Choroid plexus epithelial cell (primary cell): ENCODE measurements at regions not wholly inside any gene's neighbourhood (a gene's known extent, or its start where the extent isn't known, plus 50 kb on each side); places are given as distances from the start of the nearest gene placed in this dataset.

ENCODE experiments used
- DNase-seq: peaks from one replicate; pipeline ENCODE4 v3.0.0-alpha.2; 2010; ENCODE audit warnings: low read depth
- H3K4me3 ChIP-seq: 2 replicates; pipeline ENCODE4 v1.5.1; 2011; ENCODE audit warnings: low read depth, mild to moderate bottlenecking, control low read depth, low read length, moderate library complexity
- TF ChIP-seq, protein P1 (sequence below): conservative IDR thresholded peaks from 2 replicates; pipeline ENCODE4 v1.5.1; 2011; ENCODE audit warnings: low read depth, mild to moderate bottlenecking, control low read depth, inconsistent platforms, low read length, moderate library complexity

DNA sequence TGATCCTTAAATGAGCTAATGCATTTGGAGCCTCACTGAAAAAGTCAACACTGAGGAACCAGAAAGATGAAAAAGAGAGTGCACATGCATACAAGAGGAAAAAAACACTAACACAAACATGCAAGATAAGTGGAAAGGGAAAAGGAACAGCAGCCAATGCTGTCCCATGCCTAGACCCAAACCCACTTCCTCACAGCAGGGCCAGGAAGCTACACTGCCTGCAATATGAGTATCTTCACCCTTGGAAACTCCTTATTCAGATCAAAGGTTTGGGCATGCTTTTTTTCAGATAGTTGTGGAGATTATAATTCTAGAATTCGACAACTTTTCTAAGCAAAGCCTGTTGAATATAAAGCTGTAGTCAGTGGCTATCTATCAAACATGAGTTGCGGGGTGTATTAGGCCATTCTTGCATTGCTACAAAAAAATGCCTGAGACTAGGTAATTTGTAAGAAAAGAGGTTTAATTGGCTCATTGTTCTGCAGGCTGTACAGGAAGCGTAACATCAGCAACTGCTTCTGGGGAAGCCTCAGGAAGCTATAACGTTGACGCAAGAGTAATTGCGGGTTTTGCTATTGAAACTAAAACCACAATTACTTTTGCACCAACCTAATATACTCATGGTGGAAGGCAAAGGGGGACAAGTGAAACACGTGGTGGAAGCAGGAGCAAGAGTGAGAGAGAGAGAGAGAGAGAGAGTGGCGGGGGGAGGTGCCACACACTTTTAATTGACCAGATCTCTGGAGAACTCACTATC is 138.2 kb downstream of the MBD2 start:
- no peak overlapping the region for H3K4me3 ChIP-seq
- DNase-seq = no peak

DNA sequence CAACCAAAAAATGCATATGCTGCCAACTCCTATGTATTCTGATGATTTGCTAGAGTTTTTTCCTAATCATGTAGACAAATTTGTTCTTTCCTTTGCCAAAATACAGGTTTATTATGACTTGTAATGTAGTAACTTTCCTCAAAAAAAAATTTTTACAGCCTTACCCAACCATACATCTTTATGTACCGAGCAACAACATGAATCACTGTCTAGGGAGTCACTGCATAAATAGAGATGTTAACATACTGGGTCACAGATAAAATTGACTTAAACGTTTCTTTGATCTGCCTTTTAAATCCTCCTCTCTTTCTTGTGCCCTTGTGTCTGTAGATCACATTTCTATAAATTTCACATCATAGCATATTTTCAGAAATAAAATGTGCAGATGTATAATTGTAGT is 143.6 kb downstream of the MBD2 start:
- TF ChIP-seq, protein P1, sequence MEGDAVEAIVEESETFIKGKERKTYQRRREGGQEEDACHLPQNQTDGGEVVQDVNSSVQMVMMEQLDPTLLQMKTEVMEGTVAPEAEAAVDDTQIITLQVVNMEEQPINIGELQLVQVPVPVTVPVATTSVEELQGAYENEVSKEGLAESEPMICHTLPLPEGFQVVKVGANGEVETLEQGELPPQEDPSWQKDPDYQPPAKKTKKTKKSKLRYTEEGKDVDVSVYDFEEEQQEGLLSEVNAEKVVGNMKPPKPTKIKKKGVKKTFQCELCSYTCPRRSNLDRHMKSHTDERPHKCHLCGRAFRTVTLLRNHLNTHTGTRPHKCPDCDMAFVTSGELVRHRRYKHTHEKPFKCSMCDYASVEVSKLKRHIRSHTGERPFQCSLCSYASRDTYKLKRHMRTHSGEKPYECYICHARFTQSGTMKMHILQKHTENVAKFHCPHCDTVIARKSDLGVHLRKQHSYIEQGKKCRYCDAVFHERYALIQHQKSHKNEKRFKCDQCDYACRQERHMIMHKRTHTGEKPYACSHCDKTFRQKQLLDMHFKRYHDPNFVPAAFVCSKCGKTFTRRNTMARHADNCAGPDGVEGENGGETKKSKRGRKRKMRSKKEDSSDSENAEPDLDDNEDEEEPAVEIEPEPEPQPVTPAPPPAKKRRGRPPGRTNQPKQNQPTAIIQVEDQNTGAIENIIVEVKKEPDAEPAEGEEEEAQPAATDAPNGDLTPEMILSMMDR = no peak
- DNase-seq = peak; percentile 9
- no peak overlapping the region for H3K4me3 ChIP-seq

More for the DNA sequence above, 138.2 kb downstream of the MBD2 start:
- TF ChIP-seq, protein P1 = no peak

DNA sequence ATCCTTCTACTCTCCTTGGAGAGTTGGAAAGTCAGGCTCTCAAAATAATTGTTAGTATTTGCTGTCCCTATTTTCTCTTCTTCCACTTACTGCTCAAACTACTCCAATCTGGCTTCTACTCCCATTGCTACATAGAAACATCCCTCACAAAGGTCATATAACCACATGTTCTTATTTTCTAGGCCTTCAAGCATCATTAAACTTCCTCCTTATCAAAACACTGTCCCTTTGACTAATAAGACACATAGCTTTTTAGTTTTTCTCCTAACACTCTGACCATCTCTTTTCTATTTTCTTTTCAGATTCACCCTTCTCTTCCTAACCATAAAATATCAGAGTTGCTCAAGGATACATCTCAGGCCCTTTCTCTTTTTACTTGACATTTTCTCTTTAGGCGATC is 148.3 kb downstream of the MBD2 start:
- DNase-seq = no peak
- TF ChIP-seq, protein P1 = no peak
- H3K4me3 ChIP-seq = no peak overlapping the region

DNA sequence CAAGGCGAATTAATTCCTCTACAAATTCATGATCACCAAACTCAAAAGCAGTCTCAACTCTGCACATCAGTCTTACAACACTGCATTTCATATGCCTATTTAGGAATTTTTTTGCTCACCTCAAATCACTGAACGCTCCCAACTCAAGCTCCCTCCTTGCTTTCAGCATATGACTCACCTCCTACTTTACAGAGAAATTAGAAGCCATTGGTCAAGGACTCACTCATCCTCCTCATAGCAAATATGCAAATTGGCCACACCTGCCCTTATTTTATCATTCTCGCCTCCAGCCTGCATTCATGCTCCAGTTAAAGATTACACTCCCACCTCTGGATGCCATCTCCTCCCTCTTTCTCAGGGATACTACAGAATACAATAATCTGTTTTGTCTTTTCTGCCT is 148.8 kb downstream of the MBD2 start:
- TF ChIP-seq, protein P1 = no peak
- DNase-seq = no peak
- H3K4me3 ChIP-seq = no peak overlapping the region

DNA sequence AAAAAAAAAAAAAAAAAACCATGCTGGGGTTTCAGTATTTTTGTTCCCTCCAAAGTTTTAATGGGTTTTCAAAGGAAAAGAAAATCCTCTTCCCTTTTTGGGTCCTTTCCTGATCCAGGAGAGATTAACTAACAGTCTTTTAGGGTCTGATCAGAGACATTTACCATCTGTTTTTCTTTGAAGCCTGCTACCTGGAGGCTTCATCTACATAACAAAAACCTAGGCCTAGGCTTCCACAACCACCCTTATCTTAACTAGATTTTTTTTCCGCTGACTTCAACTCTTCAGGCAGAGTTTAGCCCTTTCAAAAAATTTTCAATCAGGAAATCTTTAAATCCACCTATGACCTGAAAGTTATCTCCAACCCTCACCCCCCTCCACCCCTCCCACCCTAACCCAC is 154.7 kb downstream of the MBD2 start:
- DNase-seq = no peak
- TF ChIP-seq, protein P1 = no peak
- H3K4me3 ChIP-seq = no peak overlapping the region

DNA sequence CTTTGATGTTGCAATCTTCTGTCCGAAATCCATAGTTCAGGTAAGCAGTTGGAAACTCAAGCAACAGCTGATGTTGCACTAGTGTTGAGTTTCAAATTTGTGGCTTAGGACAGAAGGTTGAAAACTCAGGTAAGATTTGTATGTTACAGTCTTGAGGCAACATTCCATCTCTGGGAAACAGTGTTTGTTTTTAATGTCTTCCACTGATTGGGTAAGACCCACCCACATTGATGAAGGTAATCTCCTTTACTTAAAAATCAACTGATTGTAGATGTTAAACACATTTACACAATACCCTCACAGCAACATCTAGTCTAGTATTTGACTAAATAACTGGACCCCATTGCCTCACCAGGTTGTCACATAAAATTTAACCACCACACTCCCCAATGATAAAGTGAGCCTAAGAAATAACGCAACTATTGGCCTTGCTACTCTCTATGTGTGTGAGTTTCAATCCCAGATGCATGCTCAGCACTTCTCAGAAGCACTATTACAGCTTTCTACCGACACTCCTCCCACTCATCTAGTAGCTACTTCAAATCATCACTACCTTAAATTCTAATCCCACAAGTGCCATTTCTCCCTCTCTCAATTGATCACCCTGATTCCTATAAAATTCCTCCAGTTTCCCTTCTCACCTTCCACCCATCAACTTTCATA is 164.0 kb downstream of the MBD2 start:
- no peak for DNase-seq
- TF ChIP-seq, protein P1 = no peak
- H3K4me3 ChIP-seq = no peak overlapping the region
